Putamen (tissue), 1 donor: ENCODE measurements at regions not wholly inside any gene's neighbourhood (a gene's known extent, or its start where the extent isn't known, plus 50 kb on each side); places are given as distances from the start of the nearest gene placed in this dataset.

Source experiments
- DNase-seq: peaks from one replicate; pipeline ENCODE4 v3.0.0-alpha.2; 2016; ENCODE audit warnings: low spot score

DNA sequence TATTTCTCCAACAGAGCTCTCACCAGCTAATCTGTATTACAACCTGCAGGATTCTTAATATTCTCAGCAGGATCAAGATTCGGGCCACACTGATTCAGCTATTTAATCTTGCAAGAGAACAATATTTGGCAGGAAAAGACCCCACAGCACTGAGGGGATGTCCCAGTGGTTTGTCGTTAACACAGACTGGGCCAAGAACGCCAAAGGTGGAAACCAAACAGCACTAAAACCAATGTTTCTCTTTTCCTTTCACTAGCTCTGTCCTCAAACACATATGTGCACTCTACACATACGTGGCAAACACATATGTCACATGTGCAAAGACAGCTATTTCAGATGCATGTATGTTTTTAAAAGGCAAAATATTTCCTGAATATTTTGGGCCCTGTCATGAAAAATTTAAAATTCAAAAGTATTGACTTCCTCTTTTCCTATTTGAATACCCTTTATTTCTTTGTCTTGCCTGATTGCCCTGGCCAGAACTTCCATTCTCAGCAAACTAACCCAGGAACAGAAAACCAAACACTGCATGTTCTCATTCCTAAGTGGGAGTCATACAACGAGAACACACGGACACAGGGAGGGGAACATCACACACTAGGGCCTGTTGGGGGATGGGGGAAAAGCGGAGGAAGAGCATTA lies 51.7 kb upstream of the NEBL start:
- DNase-seq: no peak
